Vagina (tissue), 2 donors: ENCODE measurements at regions not wholly inside any gene's neighbourhood (a gene's known extent, or its start where the extent isn't known, plus 50 kb on each side); places are given as distances from the start of the nearest gene placed in this dataset.

Source experiments
- CTCF ChIP-seq, 3 experiments: fragments of 450-650 bp in 2 of 3; fragments of 200-600 bp in 1 of 3; sonication (generic) in 1 of 3; IDR thresholded peaks; one replicate each; pipeline ENCODE4 v1.5.1; 2017 to 2019; ENCODE audit warnings: antibody characterized with exemption in 3 of 3, mild to moderate bottlenecking in 2 of 3, moderate library complexity in 2 of 3
- POLR2A ChIP-seq, 2 donors: fragments of 450-650 bp; IDR thresholded peaks; one replicate each; pipeline ENCODE4 v1.6.1; 2017; ENCODE audit warnings: antibody characterized with exemption in 2 of 2, mild to moderate bottlenecking in 2 of 2, moderate library complexity in 2 of 2

GRCh38 chr9:18371621-18372020, 102.3 kb upstream of the ADAMTSL1 start:
- TF ChIP-seq CTCF (IDR thresholded peaks at IDR 0.05) (no peak), POLR2A (IDR thresholded peaks at IDR 0.05) (no peak)
